ENCODE measurements at regions not wholly inside any gene's neighbourhood (a gene's known extent, or its start where the extent isn't known, plus 50 kb on each side); places are given as distances from the start of the nearest gene placed in this dataset.

- no peak for DNase-seq
- Histone ChIP-seq H3K27ac (ENCODE audit: low read depth in 1 of 2, low read length in 1 of 2) (no peak overlapping the region), H3K36me3 (ENCODE audit: control insufficient read depth in 4 of 4, insufficient read depth in 4 of 4, low read length in 4 of 4) (no peaks in the 10 kb centered on the region), H3K9ac (ENCODE audit: insufficient read depth in 1 of 2, low read length in 2 of 2) (no peak overlapping the region), H3K9me3 (ENCODE audit: control insufficient read depth in 4 of 4, insufficient read depth in 3 of 4, low read length in 3 of 4) (peaks cover 0 to 4% (median 2%) of the 10 kb centered on the region in 4 donors), H3K27me3 (ENCODE audit: control insufficient read depth in 3 of 3, insufficient read depth in 3 of 3, low read length in 2 of 3) (no peaks in the 10 kb centered on the region), H3K4me1 (ENCODE audit: control insufficient read depth in 5 of 5, insufficient read depth in 5 of 5, low read length in 5 of 5) (no peaks in the 10 kb centered on the region), H3K4me3 (no peak overlapping the region)
- 88 to 89% methylated on average over 1 of the region's 1 CpG for WGBS, 2 donors
- no peak for ATAC-seq (ENCODE audit: insufficient read depth, low FRiP score)
- TF ChIP-seq, protein P1, sequence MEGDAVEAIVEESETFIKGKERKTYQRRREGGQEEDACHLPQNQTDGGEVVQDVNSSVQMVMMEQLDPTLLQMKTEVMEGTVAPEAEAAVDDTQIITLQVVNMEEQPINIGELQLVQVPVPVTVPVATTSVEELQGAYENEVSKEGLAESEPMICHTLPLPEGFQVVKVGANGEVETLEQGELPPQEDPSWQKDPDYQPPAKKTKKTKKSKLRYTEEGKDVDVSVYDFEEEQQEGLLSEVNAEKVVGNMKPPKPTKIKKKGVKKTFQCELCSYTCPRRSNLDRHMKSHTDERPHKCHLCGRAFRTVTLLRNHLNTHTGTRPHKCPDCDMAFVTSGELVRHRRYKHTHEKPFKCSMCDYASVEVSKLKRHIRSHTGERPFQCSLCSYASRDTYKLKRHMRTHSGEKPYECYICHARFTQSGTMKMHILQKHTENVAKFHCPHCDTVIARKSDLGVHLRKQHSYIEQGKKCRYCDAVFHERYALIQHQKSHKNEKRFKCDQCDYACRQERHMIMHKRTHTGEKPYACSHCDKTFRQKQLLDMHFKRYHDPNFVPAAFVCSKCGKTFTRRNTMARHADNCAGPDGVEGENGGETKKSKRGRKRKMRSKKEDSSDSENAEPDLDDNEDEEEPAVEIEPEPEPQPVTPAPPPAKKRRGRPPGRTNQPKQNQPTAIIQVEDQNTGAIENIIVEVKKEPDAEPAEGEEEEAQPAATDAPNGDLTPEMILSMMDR (IDR thresholded peaks at IDR 0.05; ENCODE audit: control extremely low read depth, extremely low read depth) = no peak
Observed at GRCh38 chr4:182994171-182994570, 77.0 kb upstream of the DCTD start.

- WGBS, 2 donors = 83 to 89% methylated on average over 8 of the region's 8 CpGs
- TF ChIP-seq, protein P1 (IDR thresholded peaks at IDR 0.05; ENCODE audit: control extremely low read depth, extremely low read depth) = no peak
Observed at GRCh38 chr4:182978152-182978827, 61.1 kb upstream of the DCTD start.

DNA sequence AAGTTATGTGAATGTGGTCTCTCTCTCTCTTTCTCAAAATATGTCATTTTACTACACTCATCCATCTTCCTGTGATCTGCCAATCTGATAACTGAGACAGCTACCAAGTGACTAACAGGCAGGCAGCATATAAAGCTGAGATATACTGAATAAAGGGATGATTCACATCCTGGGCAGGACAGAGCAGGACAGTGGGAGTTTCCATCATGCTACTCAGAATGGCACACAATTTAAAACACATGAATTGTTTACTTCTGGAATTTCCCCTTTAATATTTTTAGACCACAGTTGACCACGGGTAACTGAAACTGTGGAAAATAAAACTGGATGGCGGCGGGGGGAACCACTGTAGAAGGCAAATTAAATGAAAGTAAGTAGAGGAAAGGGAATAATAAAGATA, 58.6 kb upstream of the DCTD start:
- H3K4me3 ChIP-seq = no peak overlapping the region
- TF ChIP-seq, protein P1 (IDR thresholded peaks at IDR 0.05; ENCODE audit: control extremely low read depth, extremely low read depth) = no peak
- peaks cover 0 to 2% (median 0%) of the 10 kb centered on the region in 4 donors for H3K9me3 ChIP-seq (ENCODE audit: control insufficient read depth in 4 of 4, insufficient read depth in 3 of 4, low read length in 3 of 4)
- DNase-seq (peak in 2 of 3 donors; percentile 23 to 30), ATAC-seq (ENCODE audit: insufficient read depth, low FRiP score) (no peak)
- no peak overlapping the region for H3K27ac ChIP-seq (ENCODE audit: low read depth in 1 of 2, low read length in 1 of 2)
- H3K4me1 ChIP-seq (ENCODE audit: control insufficient read depth in 5 of 5, insufficient read depth in 5 of 5, low read length in 5 of 5) = peaks cover 0 to 2% (median 0%) of the 10 kb centered on the region in 5 donors
- H3K36me3 ChIP-seq (ENCODE audit: control insufficient read depth in 4 of 4, insufficient read depth in 4 of 4, low read length in 4 of 4) = no peaks in the 10 kb centered on the region
- H3K27me3 ChIP-seq (ENCODE audit: control insufficient read depth in 3 of 3, insufficient read depth in 3 of 3, low read length in 2 of 3) = no peaks in the 10 kb centered on the region
- WGBS, 2 donors = 28 to 38% methylated on average over 3 of the region's 3 CpGs
- H3K9ac ChIP-seq (ENCODE audit: insufficient read depth in 1 of 2, low read length in 2 of 2) = no peak overlapping the region

More at GRCh38 chr4:182978152-182978827, 61.1 kb upstream of the DCTD start:
- DNase-seq (no peak), ATAC-seq (ENCODE audit: insufficient read depth, low FRiP score) (no peak)
- Histone ChIP-seq H3K4me1 (ENCODE audit: control insufficient read depth in 5 of 5, insufficient read depth in 5 of 5, low read length in 5 of 5) (peaks cover 0 to 2% (median 0%) of the 10 kb centered on the region in 5 donors), H3K27ac (ENCODE audit: low read depth in 1 of 2, low read length in 1 of 2) (no peak overlapping the region), H3K9me3 (ENCODE audit: control insufficient read depth in 4 of 4, insufficient read depth in 3 of 4, low read length in 3 of 4) (peaks cover 0 to 2% (median 0%) of the 10 kb centered on the region in 4 donors), H3K4me3 (no peak overlapping the region), H3K9ac (ENCODE audit: insufficient read depth in 1 of 2, low read length in 2 of 2) (no peak overlapping the region), H3K36me3 (ENCODE audit: control insufficient read depth in 4 of 4, insufficient read depth in 4 of 4, low read length in 4 of 4) (no peaks in the 10 kb centered on the region), H3K27me3 (ENCODE audit: control insufficient read depth in 3 of 3, insufficient read depth in 3 of 3, low read length in 2 of 3) (no peaks in the 10 kb centered on the region)
